ENCODE measurements at regions not wholly inside any gene's neighbourhood (a gene's known extent, or its start where the extent isn't known, plus 50 kb on each side); places are given as distances from the start of the nearest gene placed in this dataset.
"Not testable (repeated sequence)": the region's sequence is repeated elsewhere in the genome, so short reads cannot be mapped to it uniquely, and the experiment has no call there.

- not testable (repeated sequence) for TF ChIP-seq POLR2A (IDR thresholded peaks at IDR 0.05; ENCODE audit: low read length); GATA1 (IDR thresholded peaks at IDR 0.05; ENCODE audit: low read depth, low read length)
These were observed 243.4 kb downstream of the TMA16 start for GRCh38 chr4:163737846-163738245.

Data from erythroblast (primary cell).